Upper lobe of right lung (tissue), 1 donor: ENCODE measurements at regions not wholly inside any gene's neighbourhood (a gene's known extent, or its start where the extent isn't known, plus 50 kb on each side); places are given as distances from the start of the nearest gene placed in this dataset.
A peak's percentile ranks its signal among the peaks of the same experiment; 100 is the strongest.

ENCODE experiments used
- ATAC-seq: fragments of 200-7000 bp; cut with Tn5 transposase; one replicate; pipeline ENCODE4 v1.9.1; 2020; ENCODE audit warnings: mild to moderate bottlenecking, moderate library complexity
- DNase-seq: peaks from one replicate; pipeline ENCODE4 v3.0.0-alpha.2; 2020
- H3K27ac ChIP-seq: fragments of 200-600 bp; one replicate; pipeline ENCODE4 v1.8.0; 2022
- H3K27me3 ChIP-seq: fragments of 200-600 bp; one replicate; pipeline ENCODE4 v1.8.0; 2022; ENCODE audit warnings: mild to moderate bottlenecking
- H3K36me3 ChIP-seq: fragments of 200-600 bp; one replicate; pipeline ENCODE4 v1.8.0; 2022
- H3K4me1 ChIP-seq: fragments of 200-600 bp; one replicate; pipeline ENCODE4 v1.8.0; 2022
- H3K4me3 ChIP-seq: fragments of 200-600 bp; one replicate; pipeline ENCODE4 v1.8.0; 2022; ENCODE audit warnings: mild to moderate bottlenecking
- H3K9me3 ChIP-seq: fragments of 200-600 bp; one replicate; pipeline ENCODE4 v1.8.0; 2022
- intact Hi-C: fragments of 100-400 bp; cut with DNase I; formaldehyde crosslinking; loops from one replicate; pipeline ENCODE4 v1.11.0; 2022
- TF ChIP-seq, protein P1 (sequence below): fragments of 200-600 bp; IDR thresholded peaks from one replicate; pipeline ENCODE4 v1.8.0; 2022; ENCODE audit warnings: antibody characterized with exemption
- donor health status: DM: no; HTN: yes; CAD: no; lungs with severe emphysema.

DNA sequence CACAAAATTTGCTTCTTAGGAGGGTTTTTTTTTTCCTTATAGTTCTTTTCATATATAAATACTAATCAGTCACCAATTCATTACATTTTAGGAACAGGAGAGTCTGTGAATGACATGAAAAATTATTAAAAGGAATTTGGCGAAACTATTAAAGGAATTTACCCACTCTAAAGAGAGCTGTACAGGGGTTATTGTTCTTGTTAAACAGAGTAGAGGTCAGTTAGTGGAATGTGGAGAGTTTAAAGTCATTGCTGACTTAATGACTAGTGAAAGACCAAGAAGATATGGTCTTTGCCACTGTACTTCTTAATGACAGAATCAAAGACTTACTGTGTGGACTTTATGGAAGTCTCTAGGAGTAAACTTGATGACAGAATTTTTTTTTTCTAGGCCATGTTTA lies 333.6 kb upstream of the C2CD4B start:
- ATAC-seq, result no peak
- TF ChIP-seq, protein P1, sequence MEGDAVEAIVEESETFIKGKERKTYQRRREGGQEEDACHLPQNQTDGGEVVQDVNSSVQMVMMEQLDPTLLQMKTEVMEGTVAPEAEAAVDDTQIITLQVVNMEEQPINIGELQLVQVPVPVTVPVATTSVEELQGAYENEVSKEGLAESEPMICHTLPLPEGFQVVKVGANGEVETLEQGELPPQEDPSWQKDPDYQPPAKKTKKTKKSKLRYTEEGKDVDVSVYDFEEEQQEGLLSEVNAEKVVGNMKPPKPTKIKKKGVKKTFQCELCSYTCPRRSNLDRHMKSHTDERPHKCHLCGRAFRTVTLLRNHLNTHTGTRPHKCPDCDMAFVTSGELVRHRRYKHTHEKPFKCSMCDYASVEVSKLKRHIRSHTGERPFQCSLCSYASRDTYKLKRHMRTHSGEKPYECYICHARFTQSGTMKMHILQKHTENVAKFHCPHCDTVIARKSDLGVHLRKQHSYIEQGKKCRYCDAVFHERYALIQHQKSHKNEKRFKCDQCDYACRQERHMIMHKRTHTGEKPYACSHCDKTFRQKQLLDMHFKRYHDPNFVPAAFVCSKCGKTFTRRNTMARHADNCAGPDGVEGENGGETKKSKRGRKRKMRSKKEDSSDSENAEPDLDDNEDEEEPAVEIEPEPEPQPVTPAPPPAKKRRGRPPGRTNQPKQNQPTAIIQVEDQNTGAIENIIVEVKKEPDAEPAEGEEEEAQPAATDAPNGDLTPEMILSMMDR, result no peak

GRCh38 chr15:62500325-62500724 lies 335.2 kb upstream of the C2CD4B start:
- Histone ChIP-seq H3K36me3 (no peaks in the 10 kb centered on the region), H3K9me3 (no peaks in the 10 kb centered on the region), H3K4me1 (peaks cover 4% of the 10 kb centered on the region), H3K4me3 (no peak overlapping the region), H3K27me3 (no peaks in the 10 kb centered on the region), H3K27ac (no peak overlapping the region)
- TF ChIP-seq, protein P1, result no peak
- intact Hi-C loops, result no loop called here
- ATAC-seq, result no peak
- no peak for DNase-seq

More for the DNA sequence above, 333.6 kb upstream of the C2CD4B start:
- DNase-seq, result no peak
- intact Hi-C loops, result no loop called here
- no peak overlapping the region for H3K4me3 ChIP-seq
- H3K27me3 ChIP-seq, result no peaks in the 10 kb centered on the region
- H3K27ac ChIP-seq, result no peak overlapping the region
- H3K4me1 ChIP-seq, result peaks cover 4% of the 10 kb centered on the region
- H3K36me3 ChIP-seq, result no peaks in the 10 kb centered on the region
- no peaks in the 10 kb centered on the region for H3K9me3 ChIP-seq

GRCh38 chr15:62502451-62502850 lies 337.4 kb upstream of the C2CD4B start:
- DNase-seq (no peak), ATAC-seq (no peak)
- no peaks in the 10 kb centered on the region for H3K9me3 ChIP-seq
- peaks cover 18% of the 10 kb centered on the region for H3K4me1 ChIP-seq
- intact Hi-C loops, result no loop called here
- H3K27ac ChIP-seq, result no peak overlapping the region
- TF ChIP-seq, protein P1, result no peak
- no peaks in the 10 kb centered on the region for H3K27me3 ChIP-seq
- H3K36me3 ChIP-seq, result no peaks in the 10 kb centered on the region
- H3K4me3 ChIP-seq, result no peak overlapping the region

- no peak for DNase-seq
- peaks cover 18% of the 10 kb centered on the region for H3K4me1 ChIP-seq
- no peak overlapping the region for H3K27ac ChIP-seq
- H3K9me3 ChIP-seq, result no peaks in the 10 kb centered on the region
- intact Hi-C loops, result no loop called here
- H3K36me3 ChIP-seq, result no peaks in the 10 kb centered on the region
- no peak overlapping the region for H3K4me3 ChIP-seq
- no peaks in the 10 kb centered on the region for H3K27me3 ChIP-seq
- TF ChIP-seq, protein P1, result no peak
- no peak for ATAC-seq
Measured at GRCh38 chr15:62503451-62503850, 338.4 kb upstream of the C2CD4B start.

GRCh38 chr15:62505762-62506161 lies 340.7 kb upstream of the C2CD4B start:
- intact Hi-C loops, result no loop called here
- DNase-seq (no peak), ATAC-seq (no peak)
- Histone ChIP-seq H3K4me3 (no peak overlapping the region), H3K4me1 (peaks cover 18% of the 10 kb centered on the region), H3K36me3 (no peaks in the 10 kb centered on the region), H3K27me3 (no peaks in the 10 kb centered on the region), H3K27ac (peak overlapping the region; percentile 18), H3K9me3 (no peaks in the 10 kb centered on the region)
- TF ChIP-seq, protein P1, result no peak

DNA sequence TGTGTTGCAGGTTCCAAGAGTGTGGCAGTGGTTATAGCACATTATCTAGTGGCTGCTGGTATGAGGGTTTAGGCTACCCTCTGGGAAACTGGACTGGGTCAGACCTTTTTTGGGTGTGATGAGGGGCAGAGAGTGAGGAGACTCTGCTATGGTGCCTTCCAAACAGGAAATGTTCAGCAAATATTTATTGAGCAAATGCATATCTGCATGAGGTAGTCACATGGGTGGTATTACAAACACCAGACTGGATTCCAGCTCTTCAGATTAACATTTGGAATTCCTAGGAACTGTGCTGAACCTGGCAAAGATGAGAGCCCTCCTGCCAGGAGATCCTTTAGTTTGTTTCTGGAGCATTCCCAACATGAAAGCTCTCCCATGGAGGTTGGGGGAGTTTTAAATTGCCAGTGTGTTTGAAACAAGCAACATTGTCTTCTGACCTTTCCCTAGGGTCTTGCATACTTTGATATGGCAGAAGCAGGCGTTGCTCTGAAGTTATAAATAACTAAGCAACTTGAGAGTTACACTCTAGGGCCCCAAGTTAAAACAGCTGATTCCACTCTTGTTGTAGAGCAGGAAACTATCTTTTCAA lies 341.2 kb upstream of the C2CD4B start:
- peak overlapping the region; percentile 18 for H3K27ac ChIP-seq
- no peaks in the 10 kb centered on the region for H3K36me3 ChIP-seq
- H3K4me3 ChIP-seq, result no peak overlapping the region
- peak; percentile 63 for ATAC-seq
- no peak for DNase-seq
- H3K27me3 ChIP-seq, result no peaks in the 10 kb centered on the region
- intact Hi-C loops, result no loop called here
- TF ChIP-seq, protein P1, result no peak
- no peaks in the 10 kb centered on the region for H3K9me3 ChIP-seq
- peaks cover 18% of the 10 kb centered on the region for H3K4me1 ChIP-seq
